GM12878 (cell line): ENCODE measurements at regions not wholly inside any gene's neighbourhood (a gene's known extent, or its start where the extent isn't known, plus 50 kb on each side); places are given as distances from the start of the nearest gene placed in this dataset.

Experiments used
- BCLAF1 ChIP-seq: fragments of 450-650 bp; IDR thresholded peaks from 2 replicates; pipeline ENCODE4 v1.6.1; 2017; ENCODE audit warnings: antibody characterized with exemption, mild to moderate bottlenecking, moderate library complexity
- CBX5 ChIP-seq: sonication (generic); IDR thresholded peaks from 2 replicates; pipeline ENCODE4 v1.6.1; 2016; ENCODE audit warnings: low read depth, moderate library complexity, mild to moderate bottlenecking, inconsistent platforms
- CTCF ChIP-seq, 3 experiments: IDR thresholded peaks in 2 of 3; conservative IDR thresholded peaks in 1 of 3; 2 replicates each; pipeline ENCODE4 v1.5.1; 2011; ENCODE audit warnings: low read depth in 3 of 3, low read length in 3 of 3, mild to moderate bottlenecking in 3 of 3, control low read depth in 2 of 3, moderate library complexity in 2 of 3, inconsistent platforms in 1 of 3, mixed read lengths in 1 of 3; ENCODE audit not compliant: control insufficient read depth in 2 of 3, insufficient read depth in 1 of 3; ENCODE audit errors: extremely low read depth in 1 of 3
- E2F4 ChIP-seq: IDR thresholded peaks from 2 replicates; pipeline ENCODE4 v1.6.1; 2012; ENCODE audit warnings: low read depth, low read length, improper control_type of control experiment
- EP300 ChIP-seq, 2 experiments: fragments of 150-350 bp in 1 of 2; IDR thresholded peaks; 2 replicates each; pipeline ENCODE4 v1.6.1; 2011 to 2012; ENCODE audit warnings: low read depth in 2 of 2, low read length in 2 of 2, borderline replicate concordance in 1 of 2, improper control_type of control experiment in 1 of 2, inconsistent platforms in 1 of 2; ENCODE audit not compliant: control insufficient read depth in 1 of 2
- HDAC2 ChIP-seq: fragments of 200-600 bp; sonication (generic); IDR thresholded peaks from 2 replicates; pipeline ENCODE4 v1.6.1; 2017
- POLR2A ChIP-seq: IDR thresholded peaks from 2 replicates; pipeline ENCODE4 v1.6.1; 2011; ENCODE audit warnings: low read depth, mild to moderate bottlenecking, low read length
- SMAD1 ChIP-seq: fragments of 450-650 bp; IDR thresholded peaks from 2 replicates; pipeline ENCODE4 v1.6.1; 2018; ENCODE audit warnings: mild to moderate bottlenecking, low read depth; ENCODE audit not compliant: partially characterized antibody
- ZBTB33 ChIP-seq: fragments of 450-650 bp; IDR thresholded peaks from 2 replicates; pipeline ENCODE4 v1.6.1; 2017; ENCODE audit warnings: mild to moderate bottlenecking
- ZNF207 ChIP-seq: fragments of 450-650 bp; IDR thresholded peaks from 2 replicates; pipeline ENCODE4 v1.6.1; 2014; ENCODE audit warnings: antibody characterized with exemption, mild to moderate bottlenecking, borderline replicate concordance

- TF ChIP-seq CTCF (IDR thresholded peaks at IDR 0.05 in 2 of 3, conservative IDR thresholded peaks at IDR 0.05 in 1 of 3; ENCODE audit: control insufficient read depth in 2 of 3, extremely low read depth in 1 of 3, insufficient read depth in 1 of 3, low read depth in 3 of 3, low read length in 3 of 3) (no peak), EP300 (IDR thresholded peaks at IDR 0.05; ENCODE audit: borderline replicate concordance in 1 of 2, control insufficient read depth in 1 of 2, low read depth in 2 of 2, low read length in 2 of 2) (no peak), SMAD1 (no peak), BCLAF1 (no peak), E2F4 (no peak), CBX5 (no peak), POLR2A (no peak), ZBTB33 (no peak), HDAC2 (no peak), ZNF207 (no peak)
Measured at GRCh38 chr7:131959106-131959812, 402.8 kb upstream of the PODXL start.
